HCT116 (cell line): ENCODE measurements at regions not wholly inside any gene's neighbourhood (a gene's known extent, or its start where the extent isn't known, plus 50 kb on each side); places are given as distances from the start of the nearest gene placed in this dataset.

Source experiments
- ATAC-seq: fragments of 200-7000 bp; cut with Tn5 transposase; 2 replicates; pipeline ENCODE4 v1.9.1; 2020; ENCODE audit warnings: mild to moderate bottlenecking, moderate library complexity
- BruUV-seq: library from RNA; stranded (reverse); fragments of 400-500 nt; replicated peaks from 2 replicates; lab custom pipeline; 2021; lab: Mats Ljungman, UMichigan
- CTCF ChIA-PET: fragments of 300-600 bp; sonication (Branson Sonifier 250); formaldehyde crosslinking; loops from one replicate; lab custom pipeline; 2021; ENCODE audit warnings: antibody characterized with exemption; lab: Charles Lee
- POLR2A ChIA-PET: fragments of 300-600, 350-600 bp; sonication (Branson Sonifier 250); formaldehyde crosslinking; loops from one replicate; lab custom pipeline; 2021; ENCODE audit warnings: antibody characterized with exemption; lab: Charles Lee
- RAD21 ChIA-PET, 2 experiments: fragments of 300-600 bp; sonication (Branson Sonifier 250); formaldehyde crosslinking; loops; one replicate each; lab custom pipeline; 2023; ENCODE audit warnings: low total read pairs in 2 of 2; ENCODE audit not compliant: uncharacterized antibody in 2 of 2, unreplicated experiment in 2 of 2, low non-redundant PET in 1 of 2; lab: Charles Lee
- DNase-seq: peaks from one replicate; pipeline ENCODE4 v3.0.0-alpha.2; 2010; ENCODE audit warnings: low read depth, low spot score
- H2AFZ ChIP-seq: fragments of 200-600 bp; shearing (Covaris generic), sonication (generic); 2 replicates; pipeline ENCODE4 v1.6.1; 2017; ENCODE audit warnings: low read depth, mixed run types, mixed read lengths, antibody characterized with exemption, low read length; ENCODE audit not compliant: poor library complexity, severe bottlenecking
- H3K27ac ChIP-seq: 2 replicates; pipeline ENCODE4 v1.5.1; 2012; ENCODE audit warnings: low read depth, low read length
- H3K27me3 ChIP-seq: fragments of 200-600 bp; sonication (generic); 2 replicates; pipeline ENCODE4 v1.6.1; 2016; ENCODE audit warnings: mixed run types, low read length, mixed read lengths; ENCODE audit not compliant: insufficient read depth
- H3K36me3 ChIP-seq, 2 experiments: fragments of 200-500 bp in 1 of 2; fragments of 200-600 bp in 1 of 2; sonication (Bioruptor generic) in 1 of 2; sonication (generic) in 1 of 2; 2 replicates each; pipeline versions ENCODE4 v1.5.1 to v1.6.1; 2014 to 2016; ENCODE audit warnings: low read length in 2 of 2, inconsistent platforms in 1 of 2, mixed read lengths in 1 of 2, mixed run types in 1 of 2; ENCODE audit not compliant: insufficient read depth in 2 of 2, control insufficient read depth in 1 of 2
- H3K4me1 ChIP-seq, 2 experiments: fragments of 200-600 bp in 1 of 2; sonication (generic) in 1 of 2; 2 replicates each; pipeline versions ENCODE4 v1.5.1 to v1.6.1; 2012 to 2017; ENCODE audit warnings: low read length in 2 of 2, inconsistent platforms in 1 of 2, mild to moderate bottlenecking in 1 of 2, mixed read lengths in 1 of 2, mixed run types in 1 of 2, moderate library complexity in 1 of 2; ENCODE audit not compliant: insufficient read depth in 2 of 2, control insufficient read depth in 1 of 2
- H3K4me2 ChIP-seq: fragments of 200-600 bp; sonication (generic); 2 replicates; pipeline ENCODE4 v1.6.1; 2017; ENCODE audit warnings: mixed run types, low read length, mixed read lengths
- H3K4me3 ChIP-seq, 2 experiments: fragments of 200-600 bp in 1 of 2; sonication (generic) in 1 of 2; replicated peaks in 1 of 2; 2 replicates each; pipeline ENCODE4 v1.5.1; 2011 to 2016; ENCODE audit warnings: low read length in 2 of 2, control low read depth in 1 of 2, low read depth in 1 of 2, mild to moderate bottlenecking in 1 of 2, mixed read lengths in 1 of 2, mixed run types in 1 of 2
- H3K79me2 ChIP-seq: fragments of 200-600 bp; sonication (generic); 2 replicates; pipeline ENCODE4 v1.6.1; 2017; ENCODE audit warnings: mild to moderate bottlenecking, mixed run types, low read length, moderate library complexity, mixed read lengths; ENCODE audit not compliant: insufficient read depth
- H3K9ac ChIP-seq: fragments of 200-600 bp; sonication (generic); 2 replicates; pipeline ENCODE4 v1.6.1; 2016; ENCODE audit warnings: low read length, mixed read lengths
- H3K9me2 ChIP-seq: fragments of 200-600 bp; sonication (generic), shearing (Covaris generic); 2 replicates; pipeline ENCODE4 v1.6.1; 2017; ENCODE audit warnings: mixed run types, mild to moderate bottlenecking, moderate library complexity; ENCODE audit not compliant: insufficient read depth
- H3K9me3 ChIP-seq, 2 experiments: fragments of 200-500 bp in 1 of 2; fragments of 200-600 bp in 1 of 2; sonication (Bioruptor generic) in 1 of 2; sonication (generic) in 1 of 2; 2 replicates each; pipeline ENCODE4 v1.6.1; 2014 to 2017; ENCODE audit warnings: low read length in 2 of 2, mixed read lengths in 2 of 2, inconsistent platforms in 1 of 2, low read depth in 1 of 2, mild to moderate bottlenecking in 1 of 2, mixed run types in 1 of 2, moderate library complexity in 1 of 2; ENCODE audit not compliant: control insufficient read depth in 1 of 2, insufficient read depth in 1 of 2
- H4K20me1 ChIP-seq: fragments of 200-600 bp; sonication (generic), shearing (Covaris generic); 2 replicates; pipeline ENCODE4 v1.6.1; 2017; ENCODE audit warnings: mixed run types, mild to moderate bottlenecking, moderate library complexity; ENCODE audit not compliant: insufficient read depth
- CBX3 ChIP-seq: IDR thresholded peaks from 2 replicates; pipeline ENCODE4 v1.6.1; 2012; ENCODE audit warnings: low read depth
- CEBPB ChIP-seq: IDR thresholded peaks from 2 replicates; pipeline ENCODE4 v1.6.1; 2012; ENCODE audit warnings: low read depth
- EGR1 ChIP-seq: IDR thresholded peaks from 2 replicates; pipeline ENCODE4 v1.6.1; 2012; ENCODE audit warnings: low read depth
- ELF1 ChIP-seq: IDR thresholded peaks from 2 replicates; pipeline ENCODE4 v1.6.1; 2012; ENCODE audit warnings: low read depth, borderline replicate concordance
- FOSL1 ChIP-seq: IDR thresholded peaks from 2 replicates; pipeline ENCODE4 v1.6.1; 2012; ENCODE audit warnings: low read depth
- JUND ChIP-seq: IDR thresholded peaks from 2 replicates; pipeline ENCODE4 v1.6.1; 2012
- POLR2A ChIP-seq: IDR thresholded peaks from 2 replicates; pipeline ENCODE4 v1.7.0; 2011; ENCODE audit warnings: borderline replicate concordance; ENCODE audit not compliant: insufficient read depth, insufficient read length; ENCODE audit errors: extremely low read depth
- POLR2AphosphoS5 ChIP-seq: IDR thresholded peaks from 2 replicates; pipeline ENCODE4 v1.6.1; 2011; ENCODE audit warnings: mild to moderate bottlenecking, low read depth, low read length, moderate library complexity
- RAD21 ChIP-seq: IDR thresholded peaks from 2 replicates; pipeline ENCODE4 v1.6.1; 2012; ENCODE audit warnings: low read depth, mild to moderate bottlenecking
- TCF7L2 ChIP-seq: IDR thresholded peaks from 2 replicates; pipeline ENCODE4 v1.7.0; 2011; ENCODE audit warnings: borderline replicate concordance, inconsistent platforms; ENCODE audit not compliant: insufficient read depth, insufficient read length; ENCODE audit errors: extremely low read depth
- YY1 ChIP-seq: IDR thresholded peaks from 2 replicates; pipeline ENCODE4 v1.6.1; 2011; ENCODE audit warnings: low read length, low read depth, moderate library complexity, mild to moderate bottlenecking; ENCODE audit not compliant: insufficient replicate concordance; ENCODE audit errors: extremely low read depth
- ZFX ChIP-seq: fragments of 450-650 bp; IDR thresholded peaks from 2 replicates; pipeline ENCODE4 v1.6.1; 2017
- ZNF274 ChIP-seq: fragments of 200-500 bp; sonication (Bioruptor generic); IDR thresholded peaks from 2 replicates; pipeline ENCODE4 v1.6.1; 2014; ENCODE audit warnings: mild to moderate bottlenecking, low read depth, low read length, inconsistent platforms
- intact Hi-C: fragments of 100-400 bp; cut with micrococcal nuclease; formaldehyde crosslinking; loops from 2 replicates; pipeline ENCODE4 v1.10.0; 2022
- TF ChIP-seq, protein P1 (sequence below): IDR thresholded peaks from 2 replicates; pipeline ENCODE4 v1.6.1; 2012
- TF ChIP-seq, protein P2 (sequence below), 3 experiments: fragments of 200-600 bp in 1 of 3; sonication (generic) in 1 of 3; IDR thresholded peaks in 2 of 3; conservative IDR thresholded peaks in 1 of 3; 2 replicates each; pipeline ENCODE4 v1.5.1; 2012 to 2017; ENCODE audit warnings: low read depth in 2 of 3, low read length in 2 of 3, antibody characterized with exemption in 1 of 3, borderline replicate concordance in 1 of 3, control low read depth in 1 of 3, mild to moderate bottlenecking in 1 of 3, mixed read lengths in 1 of 3, mixed run types in 1 of 3, moderate library complexity in 1 of 3; ENCODE audit not compliant: insufficient read depth in 1 of 3
- TF ChIP-seq, protein P3 (sequence below): IDR thresholded peaks from 2 replicates; pipeline ENCODE4 v1.6.1; 2012

- no peak for DNase-seq
- ChIA-PET POLR2A (no interaction called here), RAD21 (no interaction called here)
- H3K9me3 ChIP-seq: no peaks in the 10 kb centered on the region
- ATAC-seq: no peak
- H3K79me2 ChIP-seq: no peaks in the 10 kb centered on the region
- H3K4me3 ChIP-seq: no peak overlapping the region
- H2AFZ ChIP-seq: no peak overlapping the region
- TF ChIP-seq POLR2A (no peak), FOSL1 (no peak), EGR1 (no peak), RAD21 (no peak), TCF7L2 (no peak), CEBPB (no peak), CBX3 (no peak), ZFX (no peak), ZNF274 (no peak), POLR2AphosphoS5 (no peak), JUND (no peak), YY1 (no peak), ELF1 (no peak)
- TF ChIP-seq, protein P1, sequence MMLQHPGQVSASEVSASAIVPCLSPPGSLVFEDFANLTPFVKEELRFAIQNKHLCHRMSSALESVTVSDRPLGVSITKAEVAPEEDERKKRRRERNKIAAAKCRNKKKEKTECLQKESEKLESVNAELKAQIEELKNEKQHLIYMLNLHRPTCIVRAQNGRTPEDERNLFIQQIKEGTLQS: no peak
- TF ChIP-seq, protein P2, sequence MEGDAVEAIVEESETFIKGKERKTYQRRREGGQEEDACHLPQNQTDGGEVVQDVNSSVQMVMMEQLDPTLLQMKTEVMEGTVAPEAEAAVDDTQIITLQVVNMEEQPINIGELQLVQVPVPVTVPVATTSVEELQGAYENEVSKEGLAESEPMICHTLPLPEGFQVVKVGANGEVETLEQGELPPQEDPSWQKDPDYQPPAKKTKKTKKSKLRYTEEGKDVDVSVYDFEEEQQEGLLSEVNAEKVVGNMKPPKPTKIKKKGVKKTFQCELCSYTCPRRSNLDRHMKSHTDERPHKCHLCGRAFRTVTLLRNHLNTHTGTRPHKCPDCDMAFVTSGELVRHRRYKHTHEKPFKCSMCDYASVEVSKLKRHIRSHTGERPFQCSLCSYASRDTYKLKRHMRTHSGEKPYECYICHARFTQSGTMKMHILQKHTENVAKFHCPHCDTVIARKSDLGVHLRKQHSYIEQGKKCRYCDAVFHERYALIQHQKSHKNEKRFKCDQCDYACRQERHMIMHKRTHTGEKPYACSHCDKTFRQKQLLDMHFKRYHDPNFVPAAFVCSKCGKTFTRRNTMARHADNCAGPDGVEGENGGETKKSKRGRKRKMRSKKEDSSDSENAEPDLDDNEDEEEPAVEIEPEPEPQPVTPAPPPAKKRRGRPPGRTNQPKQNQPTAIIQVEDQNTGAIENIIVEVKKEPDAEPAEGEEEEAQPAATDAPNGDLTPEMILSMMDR (IDR thresholded peaks at IDR 0.05 in 2 of 3, conservative IDR thresholded peaks at IDR 0.05 in 1 of 3; ENCODE audit: borderline replicate concordance in 1 of 3, insufficient read depth in 1 of 3, low read depth in 2 of 3, low read length in 2 of 3): no peak
- TF ChIP-seq, protein P3, sequence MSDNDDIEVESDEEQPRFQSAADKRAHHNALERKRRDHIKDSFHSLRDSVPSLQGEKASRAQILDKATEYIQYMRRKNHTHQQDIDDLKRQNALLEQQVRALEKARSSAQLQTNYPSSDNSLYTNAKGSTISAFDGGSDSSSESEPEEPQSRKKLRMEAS: no peak
- TF ChIP-seq, all 23 proteins: peak for 0
- BruUV-seq: no TSS peak
- peaks cover 25% of the 10 kb centered on the region for H3K27me3 ChIP-seq
- H3K4me1 ChIP-seq: no peaks in the 10 kb centered on the region
- no peaks in the 10 kb centered on the region for H3K9me2 ChIP-seq
- no peak overlapping the region for H3K4me2 ChIP-seq
- CTCF ChIA-PET: no interaction called here
- no peaks in the 10 kb centered on the region for H3K36me3 ChIP-seq
- no peak overlapping the region for H3K9ac ChIP-seq
- H3K27ac ChIP-seq: no peak overlapping the region
- no peaks in the 10 kb centered on the region for H4K20me1 ChIP-seq
- intact Hi-C loops: no loop called here
Observed at GRCh38 chr17:6325741-6326140, 109.2 kb downstream of the AIPL1 start.
